HEK293T (cell line): ENCODE measurements at regions not wholly inside any gene's neighbourhood (a gene's known extent, or its start where the extent isn't known, plus 50 kb on each side); places are given as distances from the start of the nearest gene placed in this dataset.

Experiments
- BHLHE40 ChIP-seq: fragments of 450-650 bp; IDR thresholded peaks from 2 replicates; pipeline ENCODE4 v1.6.1; 2016; ENCODE audit warnings: mild to moderate bottlenecking, moderate library complexity, borderline replicate concordance
- PKNOX1 ChIP-seq: fragments of 450-650 bp; IDR thresholded peaks from 2 replicates; pipeline ENCODE4 v1.6.1; 2016
- ZNF384 ChIP-seq: fragments of 450-650 bp; IDR thresholded peaks from 2 replicates; pipeline ENCODE4 v1.6.1; 2016

- TF ChIP-seq BHLHE40, result no peak
- TF ChIP-seq ZNF384, result no peak
- no peak for TF ChIP-seq PKNOX1
These were observed 612.1 kb upstream of the KLHL1 start for GRCh38 chr13:70720386-70720785.
